K562 (cell line): ENCODE measurements at regions not wholly inside any gene's neighbourhood (a gene's known extent, or its start where the extent isn't known, plus 50 kb on each side); places are given as distances from the start of the nearest gene placed in this dataset.

Experiments used
- ARID1B ChIP-seq: fragments of 450-650 bp; IDR thresholded peaks from 2 replicates; pipeline ENCODE4 v1.6.1; 2016; ENCODE audit warnings: antibody characterized with exemption, mild to moderate bottlenecking, inconsistent platforms
- EP300 ChIP-seq: IDR thresholded peaks from 2 replicates; pipeline ENCODE4 v1.6.1; 2012; ENCODE audit warnings: low read length, improper control_type of control experiment
- EP400 ChIP-seq: fragments of 450-650 bp; IDR thresholded peaks from 2 replicates; pipeline ENCODE4 v1.6.1; 2017; ENCODE audit warnings: antibody characterized with exemption, mild to moderate bottlenecking, moderate library complexity
- FOXO4 ChIP-seq: fragments of 450-650 bp; formaldehyde crosslinking; IDR thresholded peaks from 2 replicates; pipeline ENCODE4 v1.4.0; 2020; ENCODE audit warnings: mild to moderate bottlenecking, moderate library complexity
- HBP1 ChIP-seq: fragments of 450-650 bp; formaldehyde crosslinking; IDR thresholded peaks from 2 replicates; pipeline ENCODE4 v1.4.0; 2022; ENCODE audit warnings: missing genetic modification characterization
- HNRNPL ChIP-seq: fragments of 200-400 bp; formaldehyde crosslinking; IDR thresholded peaks from 2 replicates; pipeline ENCODE4 v1.6.1; 2017; ENCODE audit warnings: low read depth, mild to moderate bottlenecking, low read length
- IRF1 ChIP-seq: sonication (generic); formaldehyde crosslinking; IDR thresholded peaks from 2 replicates; pipeline ENCODE4 v1.8.0; 2022; ENCODE audit warnings: missing genetic modification reagents, mild to moderate bottlenecking, borderline replicate concordance
- IRF9 ChIP-seq: fragments of 450-650 bp; IDR thresholded peaks from 2 replicates; pipeline ENCODE4 v1.6.1; 2016; ENCODE audit warnings: missing biosample characterization, missing genetic modification characterization
- MEF2A ChIP-seq: IDR thresholded peaks from 2 replicates; pipeline ENCODE4 v1.6.1; 2011; ENCODE audit warnings: low read depth, mild to moderate bottlenecking, low read length, moderate library complexity; ENCODE audit not compliant: control insufficient read depth
- ZBTB40 ChIP-seq, 2 experiments: fragments of 450-650 bp in 1 of 2; sonication (generic) in 1 of 2; formaldehyde crosslinking in 1 of 2; IDR thresholded peaks; 2 replicates each; pipeline versions ENCODE4 v1.7.1 to v1.9.0; 2016 to 2022; ENCODE audit warnings: inconsistent platforms in 1 of 2, mild to moderate bottlenecking in 1 of 2, missing genetic modification reagents in 1 of 2
- ZFP36 ChIP-seq: fragments of 150-350 bp; IDR thresholded peaks from 2 replicates; pipeline ENCODE4 v1.6.1; 2018; ENCODE audit warnings: low read length, low read depth; ENCODE audit not compliant: partially characterized antibody
- ZZZ3 ChIP-seq: fragments of 450-650 bp; IDR thresholded peaks from 2 replicates; pipeline ENCODE4 v1.6.1; 2016; ENCODE audit warnings: antibody characterized with exemption, mild to moderate bottlenecking, moderate library complexity

GRCh38 chr13:44259045-44260027, 114.3 kb upstream of the SERP2 start (continued):
- TF ChIP-seq ZBTB40 (IDR thresholded peaks at IDR 0.05) (no peak), ZBTB40 (CRISPR knock-in tag; IDR thresholded peaks at IDR 0.05) (no peak), IRF1 (CRISPR knock-in tag) (no peak), IRF9 (tag) (no peak), ZZZ3 (no peak), HBP1 (CRISPR knock-in tag) (no peak), EP400 (no peak), ARID1B (peak; percentile 83), ZFP36 (no peak), MEF2A (peak; percentile 81), FOXO4 (no peak), EP300 (peak; percentile 69; the same call in 1 of the 2 replicates), HNRNPL (no peak)
